HepG2 (cell line): ENCODE measurements at regions not wholly inside any gene's neighbourhood (a gene's known extent, or its start where the extent isn't known, plus 50 kb on each side); places are given as distances from the start of the nearest gene placed in this dataset.

Experiments used
- ATAC-seq: fragments of 200-7000 bp; cut with Tn5 transposase; 3 replicates; pipeline ENCODE4 v1.9.1; 2020; ENCODE audit warnings: mild to moderate bottlenecking, moderate library complexity
- BruUV-seq: library from RNA; stranded (reverse); fragments of 400-500 nt; replicated peaks from 2 replicates; lab custom pipeline; 2021; lab: Mats Ljungman, UMichigan
- CTCF ChIA-PET: fragments of 300-600 bp; formaldehyde crosslinking; extraction: SDS; loops from one replicate; lab custom pipeline; 2021; ENCODE audit warnings: low total read pairs, inconsistent platforms, low intra/inter-chr PET ratio; lab: Yijun Ruan, JAX
- POLR2A ChIA-PET: fragments of 350-600 bp; sonication (Branson Sonifier 250); formaldehyde crosslinking; loops from one replicate; lab custom pipeline; 2020; ENCODE audit warnings: antibody characterized with exemption, inconsistent platforms; lab: Yijun Ruan, JAX
- DNase-seq: peaks from one replicate; pipeline ENCODE4 v3.0.0-alpha.2; 2015; ENCODE audit warnings: low spot score
- FAIRE-seq: peaks from 3 replicates; lab custom pipeline; 2011; peaks lifted over from hg19 to GRCh38; lab: Jason Lieb, UNC
- H2AFZ ChIP-seq: one replicate; pipeline ENCODE4 v1.6.1; 2011; ENCODE audit warnings: low read length, inconsistent platforms
- H3K27ac ChIP-seq: fragments of 300-600 bp; 3 replicates; pipeline ENCODE4 v1.8.0; 2011; ENCODE audit warnings: mixed run types, mild to moderate bottlenecking, mixed read lengths, low read length, inconsistent platforms; ENCODE audit not compliant: insufficient read depth; ENCODE audit errors: extremely low read length
- H3K27me3 ChIP-seq, 2 experiments: fragments of 200-600 bp in 1 of 2; 2 replicates in 1 of 2; 3 replicates in 1 of 2; pipeline versions ENCODE4 v1.6.0 to v1.8.0; 2011; ENCODE audit warnings: low read length in 2 of 2, mild to moderate bottlenecking in 2 of 2, moderate library complexity in 2 of 2, inconsistent platforms in 1 of 2; ENCODE audit not compliant: insufficient read depth in 2 of 2, control insufficient read depth in 1 of 2
- H3K36me3 ChIP-seq, 2 experiments: fragments of 200-600 bp in 1 of 2; replicated peaks in 1 of 2; 2 replicates in 1 of 2; 3 replicates in 1 of 2; pipeline versions ENCODE4 v1.5.1 to v1.8.0; 2011; ENCODE audit warnings: low read length in 2 of 2, inconsistent platforms in 1 of 2; ENCODE audit not compliant: insufficient read depth in 2 of 2, control insufficient read depth in 1 of 2
- H3K4me1 ChIP-seq: 2 replicates; pipeline ENCODE4 v1.5.1; 2012; ENCODE audit warnings: low read length, inconsistent platforms; ENCODE audit not compliant: insufficient read depth
- H3K4me2 ChIP-seq: 2 replicates; pipeline ENCODE4 v1.6.0; 2011; ENCODE audit warnings: low read depth, low read length, inconsistent platforms
- H3K4me3 ChIP-seq, 3 experiments: fragments of 200-600 bp in 1 of 3; sonication (generic), shearing (Covaris generic) in 1 of 3; replicated peaks in 1 of 3; 2 replicates each; pipeline ENCODE4 v1.5.1; 2011 to 2016; ENCODE audit warnings: low read length in 3 of 3, inconsistent platforms in 2 of 3, low read depth in 2 of 3, mild to moderate bottlenecking in 2 of 3, control low read depth in 1 of 3, mixed read lengths in 1 of 3; ENCODE audit not compliant: insufficient read depth in 1 of 3
- H3K79me2 ChIP-seq: one replicate; pipeline ENCODE4 v1.6.1; 2011; ENCODE audit warnings: low read length, inconsistent platforms; ENCODE audit not compliant: insufficient read depth
- H3K9ac ChIP-seq: 2 replicates; pipeline ENCODE4 v1.6.0; 2011; ENCODE audit warnings: mild to moderate bottlenecking, low read depth, low read length, inconsistent platforms; ENCODE audit not compliant: insufficient read depth
- H3K9me3 ChIP-seq: 2 replicates; pipeline ENCODE4 v1.5.1; 2012; ENCODE audit warnings: mild to moderate bottlenecking, low read length
- H4K20me1 ChIP-seq: 2 replicates; pipeline ENCODE4 v1.6.0; 2011; ENCODE audit warnings: inconsistent platforms, mild to moderate bottlenecking, low read length, moderate library complexity; ENCODE audit not compliant: insufficient read depth
- ELF1 ChIP-seq: sonication (generic); formaldehyde crosslinking; IDR thresholded peaks from 2 replicates; pipeline ENCODE4 v1.4.0; 2020; ENCODE audit warnings: missing genetic modification reagents
- MBNL3 ChIP-seq: fragments of 250-450 bp; sonication (Bioruptor Pico); conservative IDR thresholded peaks from 2 replicates; pipeline ENCODE4 v1.8.0; 2022; ENCODE audit warnings: mild to moderate bottlenecking, inconsistent platforms
- PHF21A ChIP-seq: sonication (generic); formaldehyde crosslinking; IDR thresholded peaks from 2 replicates; pipeline ENCODE4 v1.5.0; 2020; ENCODE audit warnings: mild to moderate bottlenecking, missing genetic modification reagents
- RBM39 ChIP-seq: fragments of 200-400 bp; formaldehyde crosslinking; IDR thresholded peaks from one replicate; pipeline ENCODE4 v1.6.1; 2018; ENCODE audit warnings: antibody characterized with exemption, mild to moderate bottlenecking, low read depth, low read length; ENCODE audit not compliant: poor library complexity, severe bottlenecking
- SMC3 ChIP-seq: IDR thresholded peaks from 2 replicates; pipeline ENCODE4 v1.6.1; 2011; ENCODE audit warnings: low read length, improper control_type of control experiment
- SRF ChIP-seq: IDR thresholded peaks from 2 replicates; pipeline ENCODE4 v1.6.1; 2011; ENCODE audit warnings: mild to moderate bottlenecking, low read depth, low read length, moderate library complexity
- ZNF136 ChIP-seq: sonication (generic); formaldehyde crosslinking; IDR thresholded peaks from 2 replicates; pipeline ENCODE4 v1.8.1; 2022; ENCODE audit warnings: low read depth, mild to moderate bottlenecking, moderate library complexity, missing genetic modification reagents
- WGBS: methylation state at CpG from one replicate; pipeline ENCODE4 v1.1.6; 2017; ENCODE audit warnings: low lambda C conversion rate; 5-methylcytosine and 5-hydroxymethylcytosine counted together
- in situ Hi-C: cut with HindIII; loops from 2 replicates; pipeline ENCODE4 v1.10.0; 2017; ENCODE audit warnings: low pct_unique_long_range_greater_than_20kb; ENCODE audit not compliant: extremely low pct_ligation_motif_present
- intact Hi-C: fragments of 100-400 bp; cut with micrococcal nuclease; formaldehyde crosslinking; loops from one replicate; pipeline ENCODE4 v1.10.0; 2022; ENCODE audit not compliant: unreplicated experiment
- TF ChIP-seq, protein P1 (sequence below): sonication (generic); formaldehyde crosslinking; conservative IDR thresholded peaks from 2 replicates; pipeline ENCODE4 v1.4.0; 2020; ENCODE audit warnings: missing genetic modification reagents
- TF ChIP-seq, protein P2 (sequence below): sonication (generic); formaldehyde crosslinking; IDR thresholded peaks from 2 replicates; pipeline ENCODE4 v1.5.0; 2020; ENCODE audit warnings: mild to moderate bottlenecking, missing genetic modification reagents, moderate library complexity

DNA sequence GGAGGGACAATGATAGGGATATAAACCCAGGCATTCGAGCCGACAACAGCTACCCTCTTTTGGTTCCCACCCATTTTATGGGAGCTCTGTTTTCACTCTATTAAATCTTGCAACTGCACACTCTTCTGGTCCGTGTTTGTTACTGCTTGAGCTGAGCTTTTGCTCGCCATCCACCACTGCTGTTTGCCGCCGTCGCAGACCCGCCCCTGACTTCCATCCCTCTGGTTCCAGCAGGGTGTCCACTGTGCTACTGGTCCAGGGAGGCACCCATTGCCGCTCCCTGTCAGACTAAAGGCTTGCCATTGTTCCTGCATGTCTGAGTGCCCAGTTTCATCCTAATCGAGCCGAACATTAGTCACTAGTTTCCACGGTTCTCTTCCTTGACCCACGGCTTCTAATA, 1170.5 kb upstream of the PABPC4L start:
- ChIA-PET CTCF (interaction anchor here (0.6 kb wide), 1 partner anchor 1493 kb away, joined by 3 read pairs; no protein-coding TSS in a partner anchor), POLR2A (no interaction called here)
- DNase-seq (no peak), ATAC-seq (no peak), FAIRE-seq (no peak)
- WGBS, result 45% methylated on average over 13 of the region's 13 CpGs
- in situ Hi-C loops (loop anchor here (10.0 kb wide), 1 partner anchor 1493 kb away; no protein-coding TSS in a partner anchor), intact Hi-C loops (no loop called here)
- Histone ChIP-seq H3K9me3 (no peaks in the 10 kb centered on the region), H3K27me3 (no peaks in the 10 kb centered on the region), H3K4me1 (no peaks in the 10 kb centered on the region), H4K20me1 (no peaks in the 10 kb centered on the region), H3K36me3 (no peaks in the 10 kb centered on the region), H3K9ac (no peak overlapping the region), H3K4me2 (no peak overlapping the region), H3K27ac (no peak overlapping the region), H3K79me2 (no peaks in the 10 kb centered on the region), H2AFZ (no peak overlapping the region), H3K4me3 (no peak overlapping the region)
- TF ChIP-seq RBM39, result no peak
- no peak for TF ChIP-seq ZNF136 (CRISPR knock-in tag)
- TF ChIP-seq PHF21A, result no peak
- no peak for TF ChIP-seq MBNL3 (CRISPR knock-in tag)
- no peak for TF ChIP-seq SRF
- no TSS peak for BruUV-seq

DNA sequence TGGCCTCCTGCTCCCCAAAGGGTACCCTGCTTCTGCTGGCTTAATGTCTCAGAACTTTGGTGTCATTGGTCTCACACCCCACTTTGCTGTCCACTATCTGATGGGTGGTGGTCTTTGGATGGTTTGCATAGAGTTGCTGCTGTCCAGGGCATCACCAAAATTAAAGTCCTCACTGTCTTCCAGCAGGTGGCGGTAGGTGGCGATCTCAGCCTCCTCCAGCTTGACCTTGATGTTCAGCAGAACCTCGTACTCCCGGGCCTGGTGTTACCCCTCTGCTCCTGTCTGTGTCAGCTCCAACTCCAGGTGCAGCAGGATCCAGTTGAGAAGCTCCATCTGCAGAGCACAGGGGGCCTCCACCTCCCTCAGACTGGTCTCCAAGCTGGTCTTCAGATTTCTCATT, 1169.5 kb upstream of the PABPC4L start:
- 0% methylated on average over 2 of the region's 4 CpGs for WGBS
- Histone ChIP-seq H4K20me1 (no peaks in the 10 kb centered on the region), H3K4me3 (no peak overlapping the region), H3K9me3 (no peaks in the 10 kb centered on the region), H3K27ac (no peak overlapping the region), H3K27me3 (no peaks in the 10 kb centered on the region), H3K79me2 (no peaks in the 10 kb centered on the region), H3K4me2 (no peak overlapping the region), H3K4me1 (no peaks in the 10 kb centered on the region), H3K36me3 (no peaks in the 10 kb centered on the region), H2AFZ (no peak overlapping the region), H3K9ac (no peak overlapping the region)
- ChIA-PET CTCF (interaction anchor here (1.7 kb wide), 1 partner anchor 1494 kb away, joined by 9 read pairs; no protein-coding TSS in a partner anchor), POLR2A (no interaction called here)
- FAIRE-seq (peak; percentile 54), DNase-seq (peak; percentile 15), ATAC-seq (peak; percentile 88)
- intact Hi-C loops (loop anchor here (1.0 kb wide), 1 partner anchor 47 kb away; no protein-coding TSS in a partner anchor), in situ Hi-C loops (loop anchor here (10.0 kb wide), 1 partner anchor 1494 kb away; no protein-coding TSS in a partner anchor)
- peak; percentile 20; the same call in 1 of the 2 replicates for TF ChIP-seq SMC3
- TF ChIP-seq, protein P1, sequence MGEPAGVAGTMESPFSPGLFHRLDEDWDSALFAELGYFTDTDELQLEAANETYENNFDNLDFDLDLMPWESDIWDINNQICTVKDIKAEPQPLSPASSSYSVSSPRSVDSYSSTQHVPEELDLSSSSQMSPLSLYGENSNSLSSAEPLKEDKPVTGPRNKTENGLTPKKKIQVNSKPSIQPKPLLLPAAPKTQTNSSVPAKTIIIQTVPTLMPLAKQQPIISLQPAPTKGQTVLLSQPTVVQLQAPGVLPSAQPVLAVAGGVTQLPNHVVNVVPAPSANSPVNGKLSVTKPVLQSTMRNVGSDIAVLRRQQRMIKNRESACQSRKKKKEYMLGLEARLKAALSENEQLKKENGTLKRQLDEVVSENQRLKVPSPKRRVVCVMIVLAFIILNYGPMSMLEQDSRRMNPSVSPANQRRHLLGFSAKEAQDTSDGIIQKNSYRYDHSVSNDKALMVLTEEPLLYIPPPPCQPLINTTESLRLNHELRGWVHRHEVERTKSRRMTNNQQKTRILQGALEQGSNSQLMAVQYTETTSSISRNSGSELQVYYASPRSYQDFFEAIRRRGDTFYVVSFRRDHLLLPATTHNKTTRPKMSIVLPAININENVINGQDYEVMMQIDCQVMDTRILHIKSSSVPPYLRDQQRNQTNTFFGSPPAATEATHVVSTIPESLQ (CRISPR knock-in tag), result no peak
- TF ChIP-seq, protein P2, sequence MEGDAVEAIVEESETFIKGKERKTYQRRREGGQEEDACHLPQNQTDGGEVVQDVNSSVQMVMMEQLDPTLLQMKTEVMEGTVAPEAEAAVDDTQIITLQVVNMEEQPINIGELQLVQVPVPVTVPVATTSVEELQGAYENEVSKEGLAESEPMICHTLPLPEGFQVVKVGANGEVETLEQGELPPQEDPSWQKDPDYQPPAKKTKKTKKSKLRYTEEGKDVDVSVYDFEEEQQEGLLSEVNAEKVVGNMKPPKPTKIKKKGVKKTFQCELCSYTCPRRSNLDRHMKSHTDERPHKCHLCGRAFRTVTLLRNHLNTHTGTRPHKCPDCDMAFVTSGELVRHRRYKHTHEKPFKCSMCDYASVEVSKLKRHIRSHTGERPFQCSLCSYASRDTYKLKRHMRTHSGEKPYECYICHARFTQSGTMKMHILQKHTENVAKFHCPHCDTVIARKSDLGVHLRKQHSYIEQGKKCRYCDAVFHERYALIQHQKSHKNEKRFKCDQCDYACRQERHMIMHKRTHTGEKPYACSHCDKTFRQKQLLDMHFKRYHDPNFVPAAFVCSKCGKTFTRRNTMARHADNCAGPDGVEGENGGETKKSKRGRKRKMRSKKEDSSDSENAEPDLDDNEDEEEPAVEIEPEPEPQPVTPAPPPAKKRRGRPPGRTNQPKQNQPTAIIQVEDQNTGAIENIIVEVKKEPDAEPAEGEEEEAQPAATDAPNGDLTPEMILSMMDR (CRISPR knock-in tag), result peak; percentile 66
- TF ChIP-seq ELF1 (CRISPR knock-in tag), result no peak
- no TSS peak for BruUV-seq
